ENCODE measurements at regions not wholly inside any gene's neighbourhood (a gene's known extent, or its start where the extent isn't known, plus 50 kb on each side); places are given as distances from the start of the nearest gene placed in this dataset.

DNA sequence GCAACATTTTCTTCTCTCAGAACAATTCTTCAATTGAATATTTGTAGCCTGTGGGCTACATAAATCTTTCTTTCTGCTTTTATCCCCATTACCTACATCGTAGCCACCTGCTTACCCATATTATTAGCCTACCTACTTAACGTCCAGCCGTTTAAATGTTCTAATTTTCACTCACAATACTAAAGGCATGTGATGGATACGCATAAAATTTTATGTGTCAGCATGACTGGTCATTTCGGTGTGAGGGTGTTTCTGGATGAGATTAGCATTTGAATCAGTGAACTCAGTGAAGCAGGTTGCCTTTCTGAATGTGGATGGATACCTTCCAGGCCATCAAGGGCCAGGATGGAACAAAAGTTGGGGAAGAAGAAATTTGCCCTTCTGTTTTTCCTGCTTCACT is 1722.5 kb upstream of the ACO1 start:
- Histone ChIP-seq H3K4me1 (ENCODE audit: control insufficient read depth in 1 of 2, insufficient read depth in 2 of 2, low read length in 2 of 2) (no peaks in the 10 kb centered on the region), H3K9ac (ENCODE audit: low read length) (no peak overlapping the region), H3K27ac (ENCODE audit: low read depth, low read length) (no peak overlapping the region), H3K79me2 (ENCODE audit: insufficient read depth, low read length) (no peaks in the 10 kb centered on the region), H3K9me2 (ENCODE audit: insufficient read depth) (no peaks in the 10 kb centered on the region), H3K36me3 (ENCODE audit: control insufficient read depth in 1 of 2, insufficient read depth in 2 of 2, low read length in 2 of 2) (no peaks in the 10 kb centered on the region), H2AFZ (ENCODE audit: low read depth, low read length, poor library complexity, severe bottlenecking) (no peak overlapping the region), H3K4me2 (ENCODE audit: low read length) (no peak overlapping the region), H3K27me3 (ENCODE audit: insufficient read depth, low read length) (no peaks in the 10 kb centered on the region), H4K20me1 (ENCODE audit: insufficient read depth) (no peaks in the 10 kb centered on the region), H3K9me3 (ENCODE audit: control insufficient read depth in 1 of 2, insufficient read depth in 1 of 2, low read depth in 1 of 2, low read length in 2 of 2) (no peaks in the 10 kb centered on the region; a peak in 1 of 4 replicates), H3K4me3 (replicated peaks in 1 of 2; ENCODE audit: low read depth in 1 of 2, low read length in 2 of 2) (no peak overlapping the region)
- ChIA-PET RAD21 (ENCODE audit: low non-redundant PET in 1 of 2, low total read pairs in 2 of 2, uncharacterized antibody in 2 of 2, unreplicated experiment in 2 of 2) (no interaction called here), CTCF (no interaction called here), POLR2A (no interaction called here)
- ATAC-seq (no peak), DNase-seq (ENCODE audit: low read depth, low spot score) (no peak)
- TF ChIP-seq EZH2 (IDR thresholded peaks at IDR 0.05), result no peak
- no peak for TF ChIP-seq POLR2A (IDR thresholded peaks at IDR 0.05; ENCODE audit: borderline replicate concordance, extremely low read depth, insufficient read depth, insufficient read length)
- no peak for TF ChIP-seq RAD21 (IDR thresholded peaks at IDR 0.05; ENCODE audit: low read depth)
- no peak for TF ChIP-seq SRF (IDR thresholded peaks at IDR 0.05; ENCODE audit: low read depth)
- TF ChIP-seq, protein P1, sequence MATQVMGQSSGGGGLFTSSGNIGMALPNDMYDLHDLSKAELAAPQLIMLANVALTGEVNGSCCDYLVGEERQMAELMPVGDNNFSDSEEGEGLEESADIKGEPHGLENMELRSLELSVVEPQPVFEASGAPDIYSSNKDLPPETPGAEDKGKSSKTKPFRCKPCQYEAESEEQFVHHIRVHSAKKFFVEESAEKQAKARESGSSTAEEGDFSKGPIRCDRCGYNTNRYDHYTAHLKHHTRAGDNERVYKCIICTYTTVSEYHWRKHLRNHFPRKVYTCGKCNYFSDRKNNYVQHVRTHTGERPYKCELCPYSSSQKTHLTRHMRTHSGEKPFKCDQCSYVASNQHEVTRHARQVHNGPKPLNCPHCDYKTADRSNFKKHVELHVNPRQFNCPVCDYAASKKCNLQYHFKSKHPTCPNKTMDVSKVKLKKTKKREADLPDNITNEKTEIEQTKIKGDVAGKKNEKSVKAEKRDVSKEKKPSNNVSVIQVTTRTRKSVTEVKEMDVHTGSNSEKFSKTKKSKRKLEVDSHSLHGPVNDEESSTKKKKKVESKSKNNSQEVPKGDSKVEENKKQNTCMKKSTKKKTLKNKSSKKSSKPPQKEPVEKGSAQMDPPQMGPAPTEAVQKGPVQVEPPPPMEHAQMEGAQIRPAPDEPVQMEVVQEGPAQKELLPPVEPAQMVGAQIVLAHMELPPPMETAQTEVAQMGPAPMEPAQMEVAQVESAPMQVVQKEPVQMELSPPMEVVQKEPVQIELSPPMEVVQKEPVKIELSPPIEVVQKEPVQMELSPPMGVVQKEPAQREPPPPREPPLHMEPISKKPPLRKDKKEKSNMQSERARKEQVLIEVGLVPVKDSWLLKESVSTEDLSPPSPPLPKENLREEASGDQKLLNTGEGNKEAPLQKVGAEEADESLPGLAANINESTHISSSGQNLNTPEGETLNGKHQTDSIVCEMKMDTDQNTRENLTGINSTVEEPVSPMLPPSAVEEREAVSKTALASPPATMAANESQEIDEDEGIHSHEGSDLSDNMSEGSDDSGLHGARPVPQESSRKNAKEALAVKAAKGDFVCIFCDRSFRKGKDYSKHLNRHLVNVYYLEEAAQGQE (IDR thresholded peaks at IDR 0.05; ENCODE audit: low read depth), result no peak
- TF ChIP-seq, protein P2, sequence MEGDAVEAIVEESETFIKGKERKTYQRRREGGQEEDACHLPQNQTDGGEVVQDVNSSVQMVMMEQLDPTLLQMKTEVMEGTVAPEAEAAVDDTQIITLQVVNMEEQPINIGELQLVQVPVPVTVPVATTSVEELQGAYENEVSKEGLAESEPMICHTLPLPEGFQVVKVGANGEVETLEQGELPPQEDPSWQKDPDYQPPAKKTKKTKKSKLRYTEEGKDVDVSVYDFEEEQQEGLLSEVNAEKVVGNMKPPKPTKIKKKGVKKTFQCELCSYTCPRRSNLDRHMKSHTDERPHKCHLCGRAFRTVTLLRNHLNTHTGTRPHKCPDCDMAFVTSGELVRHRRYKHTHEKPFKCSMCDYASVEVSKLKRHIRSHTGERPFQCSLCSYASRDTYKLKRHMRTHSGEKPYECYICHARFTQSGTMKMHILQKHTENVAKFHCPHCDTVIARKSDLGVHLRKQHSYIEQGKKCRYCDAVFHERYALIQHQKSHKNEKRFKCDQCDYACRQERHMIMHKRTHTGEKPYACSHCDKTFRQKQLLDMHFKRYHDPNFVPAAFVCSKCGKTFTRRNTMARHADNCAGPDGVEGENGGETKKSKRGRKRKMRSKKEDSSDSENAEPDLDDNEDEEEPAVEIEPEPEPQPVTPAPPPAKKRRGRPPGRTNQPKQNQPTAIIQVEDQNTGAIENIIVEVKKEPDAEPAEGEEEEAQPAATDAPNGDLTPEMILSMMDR (IDR thresholded peaks at IDR 0.05 in 2 of 3, conservative IDR thresholded peaks at IDR 0.05 in 1 of 3; ENCODE audit: borderline replicate concordance in 1 of 3, insufficient read depth in 1 of 3, low read depth in 2 of 3, low read length in 2 of 3), result no peak
- no peak for TF ChIP-seq EZH2phosphoT487 (IDR thresholded peaks at IDR 0.05; ENCODE audit: borderline replicate concordance)
- no peak for TF ChIP-seq JUND (IDR thresholded peaks at IDR 0.05)
- TF ChIP-seq CEBPB (IDR thresholded peaks at IDR 0.05; ENCODE audit: low read depth), result no peak
- TF ChIP-seq YY1 (IDR thresholded peaks at IDR 0.05; ENCODE audit: extremely low read depth, insufficient replicate concordance, low read depth, low read length), result no peak
- TF ChIP-seq TCF7L2 (IDR thresholded peaks at IDR 0.05; ENCODE audit: borderline replicate concordance, extremely low read depth, insufficient read depth, insufficient read length), result no peak
- TF ChIP-seq SIN3A (IDR thresholded peaks at IDR 0.05; ENCODE audit: low read depth), result no peak
- TF ChIP-seq EGR1 (IDR thresholded peaks at IDR 0.05; ENCODE audit: low read depth), result no peak
- no peak for TF ChIP-seq ZFX (IDR thresholded peaks at IDR 0.05)
- no peak for TF ChIP-seq POLR2AphosphoS5 (IDR thresholded peaks at IDR 0.05; ENCODE audit: low read depth, low read length)
- TF ChIP-seq SP1 (IDR thresholded peaks at IDR 0.05; ENCODE audit: low read depth), result no peak
- intact Hi-C loops (cut with micrococcal nuclease), result no loop called here
- BruUV-seq (replicated peaks), result no TSS peak
